ENCODE measurements at regions not wholly inside any gene's neighbourhood (a gene's known extent, or its start where the extent isn't known, plus 50 kb on each side); places are given as distances from the start of the nearest gene placed in this dataset.

DNA sequence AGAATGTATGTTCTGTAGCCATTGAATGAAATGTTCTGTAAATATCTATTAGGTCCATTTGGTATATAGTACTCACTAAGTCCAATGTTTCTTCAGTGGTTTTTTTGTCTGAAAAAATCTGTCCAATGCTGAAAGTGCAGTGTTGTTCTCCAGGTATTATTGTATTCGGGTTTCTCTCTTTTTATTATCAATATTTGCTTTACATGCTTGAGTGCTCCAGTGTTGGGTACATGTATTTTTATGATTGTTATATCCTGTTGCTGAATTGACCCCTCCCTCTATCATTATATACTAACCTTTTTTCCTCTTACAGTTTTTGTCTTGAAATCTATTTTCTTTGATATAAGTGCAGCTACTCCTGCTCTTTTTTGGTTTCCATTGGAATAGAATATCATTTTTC lies 382.2 kb downstream of the CCER1 start:
- TF ChIP-seq, protein P1, sequence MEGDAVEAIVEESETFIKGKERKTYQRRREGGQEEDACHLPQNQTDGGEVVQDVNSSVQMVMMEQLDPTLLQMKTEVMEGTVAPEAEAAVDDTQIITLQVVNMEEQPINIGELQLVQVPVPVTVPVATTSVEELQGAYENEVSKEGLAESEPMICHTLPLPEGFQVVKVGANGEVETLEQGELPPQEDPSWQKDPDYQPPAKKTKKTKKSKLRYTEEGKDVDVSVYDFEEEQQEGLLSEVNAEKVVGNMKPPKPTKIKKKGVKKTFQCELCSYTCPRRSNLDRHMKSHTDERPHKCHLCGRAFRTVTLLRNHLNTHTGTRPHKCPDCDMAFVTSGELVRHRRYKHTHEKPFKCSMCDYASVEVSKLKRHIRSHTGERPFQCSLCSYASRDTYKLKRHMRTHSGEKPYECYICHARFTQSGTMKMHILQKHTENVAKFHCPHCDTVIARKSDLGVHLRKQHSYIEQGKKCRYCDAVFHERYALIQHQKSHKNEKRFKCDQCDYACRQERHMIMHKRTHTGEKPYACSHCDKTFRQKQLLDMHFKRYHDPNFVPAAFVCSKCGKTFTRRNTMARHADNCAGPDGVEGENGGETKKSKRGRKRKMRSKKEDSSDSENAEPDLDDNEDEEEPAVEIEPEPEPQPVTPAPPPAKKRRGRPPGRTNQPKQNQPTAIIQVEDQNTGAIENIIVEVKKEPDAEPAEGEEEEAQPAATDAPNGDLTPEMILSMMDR (IDR thresholded peaks at IDR 0.05; ENCODE audit: extremely low read depth in 1 of 2, insufficient read depth in 1 of 2, low read depth in 1 of 2, low read length in 2 of 2), result no peak
- no peak for TF ChIP-seq POLR2A (IDR thresholded peaks at IDR 0.05; ENCODE audit: low read depth, low read length)
- TF ChIP-seq EZH2 (IDR thresholded peaks at IDR 0.05; ENCODE audit: borderline replicate concordance, low read depth, low read length, severe bottlenecking), result no peak
- TF ChIP-seq POLR2AphosphoS5 (IDR thresholded peaks at IDR 0.05; ENCODE audit: insufficient read depth, low read depth, low read length), result no peak
- TF ChIP-seq, protein P2, sequence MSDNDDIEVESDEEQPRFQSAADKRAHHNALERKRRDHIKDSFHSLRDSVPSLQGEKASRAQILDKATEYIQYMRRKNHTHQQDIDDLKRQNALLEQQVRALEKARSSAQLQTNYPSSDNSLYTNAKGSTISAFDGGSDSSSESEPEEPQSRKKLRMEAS (IDR thresholded peaks at IDR 0.05; ENCODE audit: insufficient read depth, insufficient read length), result no peak
- TF ChIP-seq GATA2 (IDR thresholded peaks at IDR 0.05; ENCODE audit: insufficient read depth, insufficient read length, low read depth, low read length), result no peak
- TF ChIP-seq FOS (IDR thresholded peaks at IDR 0.05; ENCODE audit: borderline replicate concordance, insufficient read depth, low read length), result no peak
- no peak for TF ChIP-seq MYC (IDR thresholded peaks at IDR 0.05; ENCODE audit: low read depth, low read length)
